Thyroid gland (tissue), 4 donors: ENCODE measurements at regions not wholly inside any gene's neighbourhood (a gene's known extent, or its start where the extent isn't known, plus 50 kb on each side); places are given as distances from the start of the nearest gene placed in this dataset.

Source experiments
- POLR2A ChIP-seq, 2 donors: fragments of 450-650 bp; IDR thresholded peaks; one replicate each; pipeline ENCODE4 v1.6.1; 2017; ENCODE audit warnings: antibody characterized with exemption in 2 of 2, mild to moderate bottlenecking in 2 of 2, moderate library complexity in 1 of 2
- TF ChIP-seq, protein P1 (sequence below), 6 experiments: fragments of 200-600 bp in 3 of 6; fragments of 450-650 bp in 3 of 6; sonication (generic) in 3 of 6; IDR thresholded peaks; one replicate each; pipeline ENCODE4 v1.5.1; 2016 to 2019; ENCODE audit warnings: antibody characterized with exemption in 6 of 6, mild to moderate bottlenecking in 2 of 6, inconsistent platforms in 1 of 6, moderate library complexity in 1 of 6

- TF ChIP-seq, protein P1, sequence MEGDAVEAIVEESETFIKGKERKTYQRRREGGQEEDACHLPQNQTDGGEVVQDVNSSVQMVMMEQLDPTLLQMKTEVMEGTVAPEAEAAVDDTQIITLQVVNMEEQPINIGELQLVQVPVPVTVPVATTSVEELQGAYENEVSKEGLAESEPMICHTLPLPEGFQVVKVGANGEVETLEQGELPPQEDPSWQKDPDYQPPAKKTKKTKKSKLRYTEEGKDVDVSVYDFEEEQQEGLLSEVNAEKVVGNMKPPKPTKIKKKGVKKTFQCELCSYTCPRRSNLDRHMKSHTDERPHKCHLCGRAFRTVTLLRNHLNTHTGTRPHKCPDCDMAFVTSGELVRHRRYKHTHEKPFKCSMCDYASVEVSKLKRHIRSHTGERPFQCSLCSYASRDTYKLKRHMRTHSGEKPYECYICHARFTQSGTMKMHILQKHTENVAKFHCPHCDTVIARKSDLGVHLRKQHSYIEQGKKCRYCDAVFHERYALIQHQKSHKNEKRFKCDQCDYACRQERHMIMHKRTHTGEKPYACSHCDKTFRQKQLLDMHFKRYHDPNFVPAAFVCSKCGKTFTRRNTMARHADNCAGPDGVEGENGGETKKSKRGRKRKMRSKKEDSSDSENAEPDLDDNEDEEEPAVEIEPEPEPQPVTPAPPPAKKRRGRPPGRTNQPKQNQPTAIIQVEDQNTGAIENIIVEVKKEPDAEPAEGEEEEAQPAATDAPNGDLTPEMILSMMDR (IDR thresholded peaks at IDR 0.05) = no peak
- no peak for TF ChIP-seq POLR2A (IDR thresholded peaks at IDR 0.05)
These were observed 396.3 kb upstream of the PIK3C3 start for GRCh38 chr18:41558715-41559114.
